ENCODE measurements at regions not wholly inside any gene's neighbourhood (a gene's known extent, or its start where the extent isn't known, plus 50 kb on each side); places are given as distances from the start of the nearest gene placed in this dataset.

- DNase-seq (ENCODE audit: low read depth in 2 of 2) = no peak
Measured at GRCh38 chr14:22477569-22478194, 111.3 kb downstream of the DAD1 start.

- no peak for DNase-seq (ENCODE audit: low read depth in 2 of 2)
Measured at GRCh38 chr14:22476887-22477286, 112.1 kb downstream of the DAD1 start.

DNA sequence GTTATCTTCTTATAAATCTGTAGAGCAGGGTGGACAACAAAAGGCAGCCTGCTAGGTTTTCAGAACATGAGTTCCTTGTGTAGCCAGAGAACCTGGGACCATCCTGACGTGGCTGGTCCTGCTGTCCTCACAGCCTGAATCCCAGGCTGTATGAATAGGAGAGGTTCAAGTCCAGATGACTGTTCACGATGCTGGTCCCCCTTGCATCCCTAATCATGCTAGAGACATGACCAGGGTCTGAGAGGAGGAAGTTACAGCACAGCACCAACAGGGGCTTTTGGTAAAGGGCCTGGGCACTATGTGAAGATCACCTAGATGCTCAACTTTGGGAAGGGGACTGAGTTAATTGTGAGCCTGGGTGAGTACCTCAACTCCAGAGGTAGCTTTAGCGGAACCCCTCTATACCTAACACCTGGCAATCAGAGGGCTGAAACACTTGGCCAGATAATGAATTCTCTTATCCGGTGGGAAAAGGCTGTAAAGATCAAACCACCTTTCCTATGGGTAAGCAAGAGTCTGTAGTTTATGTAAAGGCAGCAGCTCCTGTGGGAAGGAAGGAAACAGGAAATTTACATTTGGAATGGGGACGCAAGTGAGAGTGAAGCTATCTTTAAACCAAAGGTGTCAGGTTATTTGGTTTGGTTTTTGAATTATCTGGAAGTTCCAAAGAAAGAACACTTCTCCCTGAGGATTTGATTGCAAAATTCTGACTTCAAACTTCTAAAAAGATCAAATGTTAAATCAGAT is 112.8 kb downstream of the DAD1 start:
- DNase-seq (ENCODE audit: low read depth in 2 of 2) = no peak

- no peak for DNase-seq (ENCODE audit: low read depth in 2 of 2)
Measured at GRCh38 chr14:22475381-22475780, 113.6 kb downstream of the DAD1 start.

GRCh38 chr14:22474730-22475351 is 114.2 kb downstream of the DAD1 start:
- no peak for DNase-seq (ENCODE audit: low read depth in 2 of 2)

- no peak for DNase-seq (ENCODE audit: low read depth in 2 of 2)
Measured at GRCh38 chr14:22472935-22473854, 115.8 kb downstream of the DAD1 start.

- DNase-seq (ENCODE audit: low read depth in 2 of 2) = no peak
Measured at GRCh38 chr14:22472466-22472865, 116.6 kb downstream of the DAD1 start.

GRCh38 chr14:22471545-22472121 is 117.4 kb downstream of the DAD1 start:
- no peak for DNase-seq (ENCODE audit: low read depth in 2 of 2)

- no peak for DNase-seq (ENCODE audit: low read depth in 2 of 2)
Measured at GRCh38 chr14:22469538-22470303, 119.3 kb downstream of the DAD1 start.

DNA sequence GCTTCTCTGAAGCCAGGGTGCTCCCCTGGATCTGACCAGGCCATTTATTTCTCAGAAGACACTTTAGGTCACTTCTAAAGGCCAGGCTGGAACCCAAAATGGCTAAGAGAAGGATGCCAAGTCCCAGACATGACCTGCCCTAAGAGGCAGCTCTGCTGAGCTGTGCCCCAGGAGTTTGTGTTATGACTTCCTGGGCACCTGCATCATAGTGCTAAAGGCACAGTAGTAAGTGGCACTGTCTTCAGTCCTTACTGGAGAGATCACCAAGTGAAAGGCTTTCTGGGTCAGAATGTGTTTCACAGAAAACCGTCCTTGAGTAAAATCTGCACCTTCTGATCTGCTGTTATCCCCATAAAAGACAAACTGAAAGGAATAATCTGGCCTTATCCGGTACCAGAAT is 120.2 kb downstream of the DAD1 start:
- DNase-seq (ENCODE audit: low read depth in 2 of 2) = no peak

- DNase-seq (ENCODE audit: low read depth in 2 of 2) = no peak
Measured at GRCh38 chr14:22466491-22466890, 122.5 kb downstream of the DAD1 start.

- DNase-seq (ENCODE audit: low read depth in 2 of 2) = no peak
Measured at GRCh38 chr14:22465201-22465840, 123.7 kb downstream of the DAD1 start.

DNA sequence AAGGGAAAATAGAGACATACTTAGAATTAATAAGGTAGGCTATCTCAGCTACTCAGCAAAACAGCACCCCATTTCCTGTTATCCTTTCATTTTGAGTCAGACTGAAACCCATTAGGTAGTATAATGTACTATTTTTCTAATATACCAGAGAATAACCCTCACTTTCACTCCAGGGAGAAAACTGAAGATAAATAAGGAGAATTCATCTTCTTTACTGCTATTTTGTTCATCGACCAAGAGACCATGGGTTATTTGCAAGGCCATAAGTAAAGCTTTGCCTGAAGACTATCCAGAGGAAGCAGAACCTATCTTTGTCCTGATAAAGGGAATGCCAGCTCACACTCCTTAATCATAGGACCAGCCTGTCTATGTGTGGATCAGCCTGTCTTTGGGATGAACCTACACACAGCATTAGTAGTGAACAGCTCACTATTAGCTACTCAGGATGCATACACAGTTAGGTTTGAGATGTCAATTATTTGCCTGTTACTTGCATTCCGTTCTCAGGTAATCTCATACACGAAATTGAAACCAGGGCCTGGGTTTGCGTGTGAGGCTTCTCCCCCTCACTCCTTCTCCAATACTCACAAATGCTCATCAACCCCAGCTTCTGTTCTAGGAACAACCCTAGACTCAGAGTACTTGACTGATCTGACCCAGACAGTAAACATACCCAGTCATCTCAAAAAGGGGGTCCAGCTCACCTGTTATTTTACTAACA is 124.4 kb downstream of the DAD1 start:
- DNase-seq (ENCODE audit: low read depth in 2 of 2) = no peak

- no peak for DNase-seq (ENCODE audit: low read depth in 2 of 2)
Measured at GRCh38 chr14:22463763-22464173, 125.3 kb downstream of the DAD1 start.

DNA sequence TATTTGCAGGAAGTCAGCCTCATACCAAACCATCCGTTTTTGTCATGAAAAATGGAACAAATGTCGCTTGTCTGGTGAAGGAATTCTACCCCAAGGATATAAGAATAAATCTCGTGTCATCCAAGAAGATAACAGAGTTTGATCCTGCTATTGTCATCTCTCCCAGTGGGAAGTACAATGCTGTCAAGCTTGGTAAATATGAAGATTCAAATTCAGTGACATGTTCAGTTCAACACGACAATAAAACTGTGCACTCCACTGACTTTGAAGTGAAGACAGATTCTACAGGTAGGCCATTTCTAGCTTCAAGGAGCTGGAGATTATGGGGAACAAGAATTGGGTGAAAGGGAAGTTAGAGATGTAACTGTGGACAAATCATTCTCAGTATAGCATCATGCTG is 126.1 kb downstream of the DAD1 start:
- DNase-seq (ENCODE audit: low read depth in 2 of 2) = no peak

GRCh38 chr14:22460461-22461195 is 128.4 kb downstream of the DAD1 start:
- no peak for DNase-seq (ENCODE audit: low read depth in 2 of 2)

DNA sequence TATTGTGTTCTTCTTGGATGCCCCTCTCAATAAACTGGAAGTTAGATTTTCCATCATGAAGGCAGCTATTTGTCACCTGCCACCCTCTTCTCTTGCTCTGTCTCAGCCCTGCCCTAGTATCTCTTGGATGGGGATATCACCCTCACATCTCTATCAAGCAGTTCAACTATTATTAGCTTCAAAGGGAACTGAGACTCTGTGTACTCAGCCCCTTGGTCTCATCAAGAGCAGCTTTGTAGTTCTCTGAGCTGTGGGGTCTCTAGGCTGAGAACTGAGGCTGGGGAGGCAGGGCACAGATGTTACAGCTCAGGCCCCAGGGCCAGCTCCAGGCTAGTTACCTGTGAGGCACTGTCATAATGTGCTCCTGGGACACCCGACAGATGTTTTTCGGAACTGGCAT is 130.3 kb downstream of the DAD1 start:
- no peak for DNase-seq (ENCODE audit: low read depth in 2 of 2)

- DNase-seq (ENCODE audit: low read depth in 2 of 2) = no peak
Measured at GRCh38 chr14:22456998-22457594, 131.9 kb downstream of the DAD1 start.

GRCh38 chr14:22456421-22456820 is 132.6 kb downstream of the DAD1 start:
- DNase-seq (ENCODE audit: low read depth in 2 of 2) = no peak

Measured in stimulated activated CD8-positive, alpha-beta memory T cell treated with anti-CD3 and anti-CD28 coated beads, Interleukin-2, amount 100 ng/mL, for 48 hours (primary cell).